RWPE1 (cell line): ENCODE measurements at regions not wholly inside any gene's neighbourhood (a gene's known extent, or its start where the extent isn't known, plus 50 kb on each side); places are given as distances from the start of the nearest gene placed in this dataset.

Experiments used
- CTCF ChIA-PET: fragments of 350-600 bp; sonication (Branson Sonifier 250); formaldehyde crosslinking; extraction: SDS; loops from one replicate; lab custom pipeline; 2021; lab: Yijun Ruan, JAX
- POLR2A ChIA-PET: fragments of 400-600 bp; formaldehyde crosslinking; extraction: SDS; loops from one replicate; lab custom pipeline; 2020; ENCODE audit warnings: antibody characterized with exemption; ENCODE audit not compliant: low non-redundant PET; lab: Yijun Ruan, JAX
- DNase-seq: peaks from one replicate; pipeline ENCODE4 v3.0.0; 2012; ENCODE audit warnings: low spot score
- H3K27ac ChIP-seq: fragments of 450-650 bp; 2 replicates; pipeline ENCODE4 v1.5.1; 2017
- CTCF ChIP-seq: fragments of 450-650 bp; conservative IDR thresholded peaks from 2 replicates; pipeline ENCODE4 v1.5.1; 2017; ENCODE audit warnings: low read depth, mild to moderate bottlenecking

- no peak overlapping the region for H3K27ac ChIP-seq
- ChIA-PET CTCF (interaction anchor here (1.5 kb wide), 1 partner anchor 24 kb away, joined by 5 read pairs; no protein-coding TSS in a partner anchor), POLR2A (no interaction called here)
- TF ChIP-seq CTCF, result no peak
- DNase-seq, result no peak
Observed at GRCh38 chr1:168365719-168366479, 85.2 kb downstream of the TBX19 start.
